SIG-M5 treated with dmso at 0.1 percent for 504 hours (cell line): ENCODE measurements at regions not wholly inside any gene's neighbourhood (a gene's known extent, or its start where the extent isn't known, plus 50 kb on each side); places are given as distances from the start of the nearest gene placed in this dataset.
"Not testable (repeated sequence)": the region's sequence is repeated elsewhere in the genome, so short reads cannot be mapped to it uniquely, and the experiment has no call there.

Source experiments
- DNase-seq: peaks from one replicate; lab custom pipeline; 2025; ENCODE audit not compliant: unreplicated experiment; lab: John Stamatoyannopoulos, UW

DNA sequence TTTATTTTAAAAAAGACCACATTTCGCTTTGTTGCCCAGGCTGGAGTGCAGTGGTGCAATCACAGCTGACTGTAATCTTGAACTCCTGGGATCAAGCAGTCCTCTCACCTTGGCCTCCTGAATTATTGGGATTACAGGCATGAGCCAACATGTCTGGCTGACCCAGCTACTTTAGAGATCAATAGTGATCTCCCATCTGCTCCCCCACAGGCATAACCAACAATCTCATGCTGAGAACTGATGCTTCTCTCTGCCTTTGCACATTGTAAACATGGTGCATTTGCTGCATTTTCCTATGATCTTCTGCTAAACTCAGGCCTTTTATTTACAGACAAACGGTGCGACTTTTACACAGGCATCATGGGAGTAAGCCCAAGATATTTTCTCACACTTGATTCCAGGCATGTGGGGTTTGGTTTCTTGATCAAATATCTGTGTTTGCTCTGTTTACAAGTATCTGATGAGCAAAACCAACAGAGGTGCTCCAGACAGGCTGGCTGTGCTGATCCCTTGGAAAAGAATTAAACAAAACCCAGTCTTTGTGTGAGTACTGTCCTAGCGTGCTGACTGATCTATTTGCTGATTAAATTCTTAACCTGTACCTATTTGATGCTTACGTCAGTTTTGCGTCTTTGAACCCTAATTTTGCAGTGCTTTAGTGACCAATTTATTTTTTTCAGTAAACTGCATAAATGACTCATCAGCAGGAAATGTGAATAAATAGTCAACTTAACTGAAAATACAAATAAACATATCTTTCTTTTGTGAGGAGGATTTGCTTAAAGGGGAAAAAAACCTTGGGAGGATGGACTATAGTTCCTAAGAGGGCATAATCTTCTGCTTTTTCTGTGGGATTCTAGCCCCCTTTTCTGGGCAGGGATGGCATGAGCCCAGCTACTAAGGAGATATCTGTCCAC is 191.7 kb upstream of the NR3C1 start:
- peak; percentile 73 for DNase-seq

DNA sequence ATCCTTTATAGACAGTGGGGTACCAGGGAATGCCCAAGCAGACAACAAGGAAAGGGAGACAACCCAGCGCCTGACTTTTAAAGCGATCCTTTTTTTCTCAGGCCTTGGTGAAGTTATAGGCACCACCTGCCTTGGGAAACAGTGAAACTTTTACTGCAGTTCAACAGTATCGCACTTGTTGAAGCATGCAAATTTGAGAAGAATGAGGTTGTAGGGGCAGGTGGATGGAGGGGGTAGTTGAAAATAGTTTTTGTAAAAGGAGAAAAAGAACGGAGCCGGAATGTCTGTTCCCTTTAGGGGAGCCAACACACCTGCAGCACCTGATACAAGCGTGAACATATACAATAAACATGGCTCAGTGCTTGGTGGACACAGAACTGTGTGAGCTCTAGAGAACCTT is 190.2 kb upstream of the NR3C1 start:
- DNase-seq = no peak

- DNase-seq = peak; percentile 14
Measured at GRCh38 chr5:143592648-143593047, 189.2 kb upstream of the NR3C1 start.

GRCh38 chr5:143588933-143589662 is 185.6 kb upstream of the NR3C1 start:
- no peak for DNase-seq

DNA sequence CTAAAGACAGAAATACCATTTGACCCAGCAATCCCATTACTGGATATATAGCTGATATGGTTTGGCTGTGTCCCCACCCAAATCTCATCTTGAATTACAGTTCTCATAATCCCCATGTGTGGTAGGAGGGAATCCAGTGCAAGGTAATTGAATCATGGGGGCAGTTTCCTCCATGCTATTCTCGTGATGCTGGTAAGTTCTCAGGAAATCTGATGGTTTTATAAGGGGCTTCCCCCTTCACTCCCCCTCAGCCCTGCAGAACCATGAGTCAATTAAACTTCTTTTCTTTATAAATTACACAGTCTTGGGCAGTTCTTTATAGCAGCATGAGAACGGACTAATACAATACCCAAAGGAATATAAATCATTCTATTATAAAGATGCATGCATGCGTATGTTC is 184.6 kb upstream of the NR3C1 start:
- DNase-seq = not testable (repeated sequence)

DNA sequence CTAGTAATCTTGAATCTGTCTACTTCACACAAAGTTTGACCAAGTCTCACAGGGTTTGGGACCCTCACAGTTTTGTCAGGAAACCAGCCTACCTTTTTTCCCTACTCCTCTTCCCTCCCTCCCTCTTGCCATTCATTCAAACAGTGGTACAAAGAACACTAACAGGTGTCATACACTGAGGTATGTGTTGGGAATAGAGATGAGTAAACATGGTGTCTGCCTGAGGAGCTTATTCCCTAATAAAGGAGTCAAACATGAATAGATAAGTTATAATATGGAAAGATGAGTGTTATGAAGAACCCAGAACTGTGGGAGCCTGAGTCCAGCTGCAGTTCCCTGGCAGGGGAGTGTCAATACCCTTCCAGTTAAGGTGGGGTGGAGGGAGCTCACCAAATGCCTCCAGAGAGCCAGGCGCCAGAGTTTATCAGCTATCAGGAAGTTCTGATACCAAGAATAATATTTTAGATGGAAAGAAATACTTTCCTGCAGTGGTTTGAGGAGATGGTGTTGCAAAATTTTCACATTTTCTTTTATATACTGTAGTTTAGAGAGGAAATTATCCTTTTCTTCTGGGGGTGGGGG is 183.4 kb upstream of the NR3C1 start:
- no peak for DNase-seq

DNA sequence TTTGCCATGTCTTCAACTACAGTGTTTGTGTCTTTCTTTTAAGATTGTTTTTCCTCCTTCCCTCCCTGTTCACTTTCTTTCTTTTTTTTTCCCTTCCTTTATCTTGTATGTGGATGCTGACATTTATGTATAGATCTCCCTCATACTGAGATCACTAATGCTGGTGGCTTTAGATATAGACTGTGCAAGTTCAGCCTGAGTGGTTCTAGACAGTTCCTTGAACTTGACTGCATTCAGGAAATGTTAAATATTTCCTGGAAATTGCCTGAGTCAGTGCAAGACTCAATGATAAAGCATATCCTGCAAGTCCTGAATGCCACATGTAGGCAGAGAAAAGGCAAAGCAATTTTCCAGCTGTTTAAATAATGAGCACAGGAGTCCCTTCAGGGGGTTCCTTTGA is 182.5 kb upstream of the NR3C1 start:
- no peak for DNase-seq

DNA sequence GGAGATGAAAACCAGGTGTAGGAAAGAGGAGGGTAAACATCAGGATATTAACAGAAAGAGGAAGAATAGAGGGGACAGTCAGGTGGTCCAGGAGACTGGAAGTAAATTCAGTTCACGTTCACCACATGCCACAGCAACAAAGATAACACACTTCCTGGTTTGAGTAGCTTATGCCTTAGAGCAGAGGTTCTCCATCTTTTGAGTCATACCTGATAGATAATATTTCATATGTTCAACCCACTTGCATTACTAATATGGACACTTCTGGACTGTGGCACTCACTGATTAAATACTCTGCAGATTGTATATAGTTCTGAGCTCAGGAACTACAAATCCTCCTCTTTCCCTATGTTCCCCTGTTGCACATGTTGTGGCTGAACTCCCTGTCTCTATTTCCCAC is 179.9 kb upstream of the NR3C1 start:
- DNase-seq = peak; percentile 36

DNA sequence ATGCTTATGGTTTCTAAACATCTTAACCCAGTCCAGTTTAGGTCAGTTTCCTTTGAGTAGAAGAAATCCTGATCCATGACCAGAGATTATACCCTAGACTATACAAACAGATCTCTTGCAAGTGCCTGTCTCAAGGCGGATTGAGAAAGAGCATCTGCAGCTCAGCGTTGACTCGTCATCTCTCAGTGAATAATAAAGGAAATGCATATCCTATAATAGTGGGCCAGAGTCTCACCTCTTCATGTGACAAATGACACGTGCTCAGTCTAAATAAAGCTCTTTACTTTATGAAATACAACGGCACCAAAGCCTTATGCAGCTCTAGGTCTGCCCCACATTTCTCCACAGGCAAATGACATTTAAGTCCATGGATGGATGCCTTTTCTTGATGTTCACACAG is 179.4 kb upstream of the NR3C1 start:
- peak; percentile 51 for DNase-seq

DNA sequence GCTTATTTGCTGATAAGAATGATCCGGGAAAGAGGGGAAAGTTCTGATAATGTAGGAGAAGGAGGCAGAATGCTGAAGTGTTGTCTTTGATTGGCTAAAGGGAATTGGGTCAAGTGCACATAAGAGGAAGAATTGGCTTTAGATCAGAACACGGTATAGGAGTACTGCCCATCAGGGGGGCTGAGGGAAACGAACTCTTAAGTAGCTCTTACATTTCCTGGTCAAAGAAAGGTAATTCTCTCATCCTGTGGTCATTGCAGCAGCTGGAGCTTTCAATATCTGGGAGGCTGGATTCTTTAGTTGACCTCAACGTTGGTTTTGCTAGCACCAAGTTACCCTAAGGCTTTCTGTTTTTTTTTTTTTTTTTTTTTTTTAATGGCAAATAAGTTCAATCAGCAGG is 178.7 kb upstream of the NR3C1 start:
- DNase-seq = no peak

- no peak for DNase-seq
Measured at GRCh38 chr5:143581649-143582048, 178.2 kb upstream of the NR3C1 start.

- DNase-seq = no peak
Measured at GRCh38 chr5:143581147-143581546, 177.7 kb upstream of the NR3C1 start.

DNA sequence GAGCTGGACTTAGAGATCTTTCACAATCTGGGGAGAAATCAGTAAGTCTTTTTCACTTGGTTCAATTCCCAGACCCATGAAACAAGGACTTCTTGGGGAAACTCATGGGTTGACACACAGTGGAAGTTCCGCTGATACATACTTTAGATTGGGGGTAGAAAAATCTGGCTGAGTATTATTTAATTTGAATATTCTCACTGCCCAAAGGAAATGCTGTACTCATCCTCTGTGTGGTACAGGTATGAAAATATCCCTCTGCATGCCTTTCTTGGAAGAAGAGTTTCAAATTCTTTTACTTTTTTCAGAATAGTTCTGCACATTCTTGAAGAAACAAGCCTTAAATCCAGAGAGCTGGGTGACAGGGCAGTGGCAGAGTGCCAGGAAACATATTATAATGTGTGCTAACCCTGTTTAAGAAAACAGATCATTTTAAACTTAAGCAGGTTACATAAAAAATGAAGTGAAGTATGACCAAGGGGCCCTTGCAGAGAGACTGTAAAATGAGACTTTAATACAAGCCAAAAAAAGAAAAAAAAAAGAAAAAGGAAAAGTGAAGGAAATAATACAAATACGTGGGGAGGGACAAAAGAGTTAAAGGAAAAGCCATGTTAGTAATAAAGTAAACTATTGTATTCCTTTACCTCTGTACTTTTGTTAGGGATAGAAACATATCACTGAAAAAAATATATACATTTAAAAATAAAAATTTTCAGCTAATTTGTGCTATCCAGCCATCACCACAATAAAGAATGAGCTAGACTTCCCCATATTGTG is 173.4 kb upstream of the NR3C1 start:
- DNase-seq = no peak

- no peak for DNase-seq
Measured at GRCh38 chr5:143575286-143575685, 171.8 kb upstream of the NR3C1 start.

DNA sequence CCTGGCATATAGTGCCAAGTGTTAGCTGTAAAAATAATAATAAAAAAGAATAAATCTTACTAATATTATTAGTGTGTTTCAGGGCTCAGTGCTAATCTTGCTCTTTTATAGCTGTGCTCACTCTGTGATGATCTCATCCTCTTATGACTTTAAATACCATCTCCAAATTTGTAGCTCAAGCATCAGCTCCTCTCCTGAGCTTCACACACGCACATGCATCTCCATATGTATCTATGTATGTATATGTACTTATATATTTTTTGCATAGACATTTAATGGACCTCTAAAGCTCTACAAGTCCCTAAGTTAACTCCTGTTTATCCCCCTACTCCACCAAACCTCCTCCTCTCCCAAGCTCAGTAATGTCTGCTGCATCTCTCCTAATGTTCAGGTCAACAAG is 170.8 kb upstream of the NR3C1 start:
- DNase-seq = no peak

- DNase-seq = no peak
Measured at GRCh38 chr5:143573568-143574170, 170.2 kb upstream of the NR3C1 start.

DNA sequence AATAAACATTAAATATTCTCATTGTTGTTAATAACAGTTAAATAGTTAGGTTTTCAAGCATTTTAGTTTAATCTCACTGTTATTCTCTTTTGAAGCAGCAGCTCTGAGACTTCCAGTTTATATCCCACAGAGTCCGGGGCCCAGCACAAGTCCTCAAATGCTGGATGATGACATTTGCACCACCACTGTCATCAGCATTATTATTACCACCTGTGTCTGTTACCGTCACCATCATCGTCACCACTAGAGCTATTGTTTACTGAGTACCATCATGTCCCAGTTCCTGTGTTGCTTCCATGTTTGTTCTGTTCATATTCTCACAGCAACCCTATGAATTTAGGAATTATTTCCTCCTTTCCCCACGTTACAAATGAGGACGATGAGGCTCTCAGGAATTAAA is 169.2 kb upstream of the NR3C1 start:
- DNase-seq = no peak

DNA sequence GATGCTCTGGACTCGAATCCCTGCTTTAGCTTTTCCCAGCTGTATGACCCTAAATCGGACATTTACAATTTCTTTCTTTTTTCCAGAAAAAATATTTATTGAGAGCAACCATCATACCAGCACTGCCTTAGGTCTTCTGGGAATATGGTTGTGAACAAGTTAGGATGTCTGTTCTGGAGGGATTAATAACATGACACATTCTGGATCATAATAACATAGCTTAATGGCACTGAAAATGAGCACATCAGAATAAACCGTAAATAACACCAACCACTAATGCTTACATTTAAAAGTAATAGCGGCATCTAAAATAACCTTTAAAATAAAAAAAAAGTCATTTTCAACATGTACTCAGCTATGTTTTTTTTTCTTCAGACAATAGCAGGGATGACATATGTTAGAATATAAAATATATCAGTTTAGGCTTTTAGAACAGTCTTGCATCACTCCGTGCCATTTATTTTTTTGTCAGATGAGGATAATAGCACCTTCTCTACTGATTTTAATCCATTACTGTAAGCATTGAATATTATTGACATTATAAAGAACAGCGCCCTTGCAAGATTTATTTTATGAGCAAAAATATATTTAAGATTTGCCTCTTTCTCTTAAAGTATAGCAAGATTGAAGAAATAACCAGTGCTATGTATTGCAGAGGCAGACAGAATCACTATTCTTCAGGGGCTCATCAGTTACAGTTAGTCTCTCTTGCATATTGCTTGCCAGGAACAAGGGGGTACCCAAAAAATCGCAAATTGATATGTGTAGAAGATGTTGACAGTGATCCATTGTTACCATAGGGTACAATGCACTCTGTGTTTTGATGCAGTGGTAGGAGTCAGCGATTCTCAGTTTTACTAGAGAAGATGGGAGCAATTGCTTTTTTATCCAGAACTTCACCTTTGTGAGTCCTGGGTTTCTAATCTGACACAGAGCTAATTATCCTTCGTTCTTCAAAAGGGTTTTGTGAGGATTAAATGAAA is 168.4 kb upstream of the NR3C1 start:
- DNase-seq = no peak

GRCh38 chr5:143570989-143571388 is 167.5 kb upstream of the NR3C1 start:
- no peak for DNase-seq
